T-helper 9 cell (primary cell): ENCODE measurements at regions not wholly inside any gene's neighbourhood (a gene's known extent, or its start where the extent isn't known, plus 50 kb on each side); places are given as distances from the start of the nearest gene placed in this dataset.

Experiments used
- DNase-seq: peaks from one replicate; pipeline ENCODE4 v3.0.0-alpha.2; 2020

DNA sequence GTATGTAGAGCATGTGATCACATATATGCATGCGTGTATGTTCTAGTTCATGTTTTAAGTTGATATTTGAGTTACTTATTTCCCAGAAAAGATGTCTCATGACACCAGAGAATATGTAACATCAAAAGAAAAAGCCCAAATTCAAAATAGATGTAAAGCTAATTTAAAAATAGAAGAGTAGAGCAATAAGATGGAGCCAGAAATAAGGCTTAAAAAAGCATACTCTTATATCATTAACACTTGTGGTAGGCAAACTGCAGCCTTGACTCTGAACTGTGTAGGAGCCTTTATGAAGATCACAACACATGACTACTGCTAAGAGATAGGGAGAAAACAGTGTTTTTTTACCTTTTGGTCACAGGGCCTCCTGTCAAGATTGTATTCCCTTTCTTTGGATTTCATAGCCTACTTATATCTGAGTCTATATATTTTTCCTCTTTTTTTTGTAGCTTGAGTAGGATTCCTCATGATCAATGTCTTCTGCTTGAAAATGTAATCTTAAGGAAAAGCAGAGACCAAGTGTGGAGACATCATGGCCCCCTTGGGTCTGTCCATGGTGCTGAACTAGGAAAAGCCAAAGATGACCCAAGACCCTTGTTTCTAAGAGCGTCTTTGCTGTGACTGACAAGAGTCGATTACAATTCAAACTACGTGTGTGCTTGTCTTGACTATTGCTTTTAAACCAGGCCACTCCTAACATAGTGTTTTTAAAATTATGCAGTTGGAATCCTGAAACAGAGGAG is 390.4 kb downstream of the SHISA9 start:
- DNase-seq: no peak

DNA sequence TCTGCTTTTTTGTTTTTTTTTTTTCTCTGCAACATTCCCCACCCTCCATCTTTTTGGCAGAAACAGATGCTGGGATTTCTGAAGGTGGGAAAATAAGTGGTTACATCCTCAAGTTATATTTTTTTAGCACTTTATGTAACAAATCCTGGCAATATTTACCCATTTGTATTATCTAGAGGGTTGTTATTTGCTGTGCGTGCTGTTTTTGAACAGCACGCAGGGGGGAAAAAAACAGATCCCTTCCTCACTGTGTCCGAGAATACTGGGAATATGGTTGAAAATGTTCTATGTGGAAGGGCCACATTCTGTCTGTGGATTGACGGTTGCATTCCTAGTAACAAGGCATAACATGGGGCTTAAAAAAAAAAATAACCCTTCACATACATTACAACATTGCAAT is 394.8 kb downstream of the SHISA9 start:
- DNase-seq: no peak

DNA sequence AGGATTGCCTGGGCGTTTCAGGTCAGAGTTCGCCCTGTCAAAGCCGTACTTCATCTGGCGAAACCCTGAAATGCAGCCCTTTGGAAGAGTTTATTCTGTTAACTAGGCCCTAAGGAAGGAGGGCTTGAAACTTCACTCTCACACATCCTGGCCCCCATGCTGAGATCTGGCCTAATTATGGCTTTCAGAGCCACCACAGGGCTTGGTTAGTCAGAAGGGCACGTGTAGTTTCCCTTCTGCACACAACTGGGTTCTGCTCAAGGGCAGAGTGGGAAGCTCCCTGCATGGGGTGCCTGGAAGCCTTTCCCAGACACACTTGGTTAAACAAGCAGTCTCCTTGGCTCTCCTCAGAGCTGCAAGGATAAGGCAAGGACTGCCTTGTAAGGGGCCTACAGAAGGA is 397.3 kb downstream of the SHISA9 start:
- no peak for DNase-seq

DNA sequence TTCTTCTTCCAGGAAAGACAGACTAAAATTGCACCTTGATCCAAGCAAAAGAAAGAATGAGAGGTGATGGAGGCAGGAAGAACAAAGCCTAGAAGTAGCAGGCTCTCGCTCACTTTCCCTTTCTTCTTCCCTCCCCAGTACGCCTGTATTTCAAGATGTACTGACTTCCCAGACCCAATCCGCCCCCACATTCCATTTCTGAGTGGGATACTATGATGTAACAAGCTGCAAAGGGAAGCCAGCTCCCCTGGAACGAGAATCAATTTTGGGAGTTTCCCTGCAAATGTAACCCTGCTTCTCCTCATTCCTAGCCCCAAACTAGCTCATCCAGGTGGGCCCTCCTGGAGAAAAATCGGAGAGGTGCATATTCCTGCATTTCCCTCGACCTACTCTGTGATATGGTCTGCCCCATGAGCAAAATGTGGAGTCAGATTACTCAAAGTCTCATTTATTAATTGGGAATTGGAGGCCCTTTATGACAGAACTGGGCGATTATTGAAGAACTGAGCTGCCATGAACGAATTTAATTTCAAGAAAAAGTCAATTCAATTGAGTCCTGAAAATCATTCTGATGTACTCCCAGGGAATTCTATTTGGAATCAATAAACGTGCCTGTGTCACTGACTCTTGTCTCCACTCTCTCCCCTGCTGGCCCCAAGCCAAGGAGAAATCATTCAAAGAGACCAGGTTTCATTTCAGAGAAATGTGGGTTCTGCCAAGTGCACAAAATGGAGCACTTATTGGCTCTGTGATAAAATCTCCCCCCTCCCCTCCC is 398.9 kb downstream of the SHISA9 start:
- DNase-seq: no peak

DNA sequence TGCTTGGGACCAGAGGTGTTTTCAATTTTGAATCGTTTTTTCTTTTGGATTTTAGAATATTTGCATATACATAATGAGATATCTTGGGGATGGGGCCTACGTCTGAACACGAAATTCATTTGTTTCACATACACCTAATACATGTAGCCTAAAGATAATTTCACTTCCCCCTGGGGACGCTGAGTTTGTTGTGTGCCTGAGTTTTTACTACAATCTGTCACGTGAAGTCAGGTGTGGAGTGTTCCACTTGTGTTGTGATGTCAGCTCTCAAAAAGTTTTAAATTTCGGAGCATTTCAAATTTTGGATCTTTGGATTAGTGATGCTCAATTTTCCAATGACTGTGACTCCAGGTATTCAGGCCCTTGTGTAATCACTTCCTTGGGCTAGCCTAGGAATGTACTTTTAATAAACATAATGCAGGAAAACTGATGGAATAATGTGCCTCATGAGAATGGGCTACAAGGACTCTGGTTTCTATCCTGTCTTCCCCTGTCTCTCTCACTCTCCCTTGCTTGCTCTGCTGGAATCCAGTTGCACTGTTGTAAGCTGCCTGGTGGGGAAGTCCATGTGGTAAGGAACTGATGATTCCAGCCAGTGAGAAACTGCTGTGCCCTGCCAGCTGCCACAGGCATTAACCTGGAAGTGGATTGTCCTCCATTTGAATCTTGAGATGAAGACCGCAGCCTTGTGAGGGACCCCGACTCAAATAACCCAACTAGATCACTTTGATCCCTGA is 403.8 kb downstream of the SHISA9 start:
- no peak for DNase-seq

DNA sequence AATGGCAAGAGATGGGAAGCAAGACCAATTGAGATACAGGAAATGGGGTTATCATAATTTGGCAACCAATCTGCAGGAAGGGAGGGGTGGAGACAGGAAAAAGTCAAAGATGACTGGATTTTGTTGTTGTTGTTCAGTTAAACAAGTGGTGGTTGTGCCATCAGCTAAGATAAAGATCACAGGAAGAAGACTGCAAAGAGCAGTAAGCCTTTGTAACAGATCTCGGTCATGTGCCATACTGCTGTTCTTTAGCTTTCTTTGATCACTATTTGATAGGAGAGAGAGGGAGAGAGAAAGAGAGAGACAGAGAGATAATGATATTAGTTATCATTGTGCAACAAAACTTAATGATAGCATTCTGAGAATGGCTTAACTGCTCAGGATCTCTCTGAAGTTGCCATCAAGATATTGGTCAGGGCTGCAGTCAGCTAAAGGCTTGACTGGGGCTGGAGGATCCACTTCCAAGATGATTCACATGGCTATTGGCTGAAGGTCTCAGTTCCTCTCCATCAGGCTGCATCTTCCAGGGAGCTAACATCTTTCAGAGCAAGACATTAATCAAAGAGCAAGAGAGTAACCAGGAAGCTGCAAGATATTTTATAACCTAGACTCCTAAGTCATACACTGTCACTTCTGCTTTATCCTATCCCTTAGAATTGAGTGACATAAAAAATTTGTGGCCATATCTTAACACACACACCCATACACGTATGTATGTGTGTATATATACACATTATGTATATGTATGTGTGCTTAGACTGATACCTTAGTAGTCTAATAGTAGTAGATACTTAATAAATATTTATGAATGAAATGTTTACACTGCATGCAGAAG is 405.0 kb downstream of the SHISA9 start:
- DNase-seq: no peak

DNA sequence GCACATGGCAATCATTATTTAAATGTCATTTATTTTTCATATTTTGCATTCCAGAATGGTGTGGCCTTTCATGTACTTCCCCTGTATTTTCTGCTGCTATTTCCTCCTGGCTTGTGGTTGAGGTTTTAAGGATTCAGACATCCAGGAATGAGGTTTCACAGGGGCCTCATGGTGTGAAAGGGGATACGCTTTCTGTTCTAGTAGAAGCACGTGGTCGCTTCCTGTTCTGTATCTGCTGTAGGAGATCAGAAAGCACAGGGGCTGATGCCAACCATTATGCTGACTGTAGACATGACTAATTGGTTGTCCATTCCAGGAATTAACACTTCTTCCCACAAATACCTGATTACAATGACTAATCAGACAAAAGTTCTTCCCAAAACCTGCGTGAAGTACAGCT is 405.9 kb downstream of the SHISA9 start:
- DNase-seq: no peak

DNA sequence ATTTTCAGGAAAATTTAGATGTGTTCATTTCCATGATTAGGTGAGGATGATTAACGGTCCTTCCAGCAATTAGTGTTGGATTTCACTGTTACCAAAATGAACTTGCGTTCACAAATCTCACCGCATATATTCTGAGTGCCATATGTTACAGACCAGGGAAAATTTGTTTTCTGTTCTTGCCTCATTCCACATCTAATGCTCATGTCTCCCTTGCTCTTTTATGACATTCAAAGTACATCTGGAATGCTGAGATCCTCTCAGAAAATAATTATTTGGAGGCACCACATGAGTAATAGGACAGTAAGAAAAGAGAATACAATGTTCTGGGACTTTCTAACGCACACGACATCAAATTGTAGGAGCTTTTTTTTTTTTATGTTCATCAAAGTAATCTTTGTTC is 406.5 kb downstream of the SHISA9 start:
- DNase-seq: no peak

DNA sequence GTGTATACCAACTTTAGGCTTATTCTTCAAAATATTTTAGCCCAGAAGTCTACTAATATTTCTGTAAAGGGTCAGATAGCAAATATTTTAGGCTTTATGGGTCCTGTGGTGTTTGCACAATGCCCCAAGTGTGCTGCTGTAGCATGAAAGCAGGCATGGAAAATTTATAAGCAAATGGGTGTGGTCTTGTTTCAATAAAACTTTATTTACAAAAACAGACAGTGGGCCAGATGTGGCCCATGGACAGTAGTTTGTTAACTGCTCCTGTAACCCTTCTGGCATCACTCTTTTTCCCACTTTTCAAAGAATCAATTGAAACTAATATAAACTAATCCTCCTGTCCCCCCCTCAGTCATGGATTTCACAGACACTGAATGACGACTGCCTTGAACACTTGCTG is 410.7 kb downstream of the SHISA9 start:
- DNase-seq: no peak

DNA sequence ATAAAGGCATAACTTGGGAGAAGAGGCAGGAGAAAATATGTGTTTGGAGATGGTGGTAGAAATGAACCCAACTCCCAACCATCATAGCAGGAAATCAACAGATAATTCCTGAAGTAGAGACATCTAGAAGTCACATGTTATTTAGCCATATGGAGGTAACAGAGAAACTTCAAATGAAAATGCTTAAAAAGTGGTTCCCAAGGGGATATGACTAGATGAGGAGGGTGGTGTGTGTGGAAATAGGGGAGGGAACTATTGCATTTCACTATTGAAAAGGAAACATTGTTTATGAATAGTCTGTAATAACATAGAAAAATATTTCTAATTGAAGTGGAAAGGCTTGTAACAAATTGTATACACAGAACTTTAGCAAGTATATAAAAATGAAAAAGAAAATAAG is 412.0 kb downstream of the SHISA9 start:
- no peak for DNase-seq

DNA sequence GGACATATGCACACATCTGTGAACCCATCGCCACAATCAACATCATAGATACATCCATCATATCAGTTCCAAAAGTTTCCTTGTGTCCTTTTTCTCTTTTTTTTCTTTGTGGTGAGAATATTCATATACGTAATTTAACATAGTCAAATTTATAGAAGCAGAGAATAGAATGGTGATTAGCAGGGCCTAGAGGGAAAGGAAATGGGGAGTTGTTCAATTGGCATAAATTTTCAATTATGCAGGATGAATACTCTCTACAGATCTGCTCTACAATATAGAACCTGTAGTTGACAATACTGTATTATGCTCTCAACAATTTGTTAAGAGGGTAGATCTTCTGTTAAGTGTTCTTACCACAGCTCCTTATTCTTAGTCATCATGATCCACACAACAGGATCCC is 413.2 kb downstream of the SHISA9 start:
- DNase-seq: no peak

DNA sequence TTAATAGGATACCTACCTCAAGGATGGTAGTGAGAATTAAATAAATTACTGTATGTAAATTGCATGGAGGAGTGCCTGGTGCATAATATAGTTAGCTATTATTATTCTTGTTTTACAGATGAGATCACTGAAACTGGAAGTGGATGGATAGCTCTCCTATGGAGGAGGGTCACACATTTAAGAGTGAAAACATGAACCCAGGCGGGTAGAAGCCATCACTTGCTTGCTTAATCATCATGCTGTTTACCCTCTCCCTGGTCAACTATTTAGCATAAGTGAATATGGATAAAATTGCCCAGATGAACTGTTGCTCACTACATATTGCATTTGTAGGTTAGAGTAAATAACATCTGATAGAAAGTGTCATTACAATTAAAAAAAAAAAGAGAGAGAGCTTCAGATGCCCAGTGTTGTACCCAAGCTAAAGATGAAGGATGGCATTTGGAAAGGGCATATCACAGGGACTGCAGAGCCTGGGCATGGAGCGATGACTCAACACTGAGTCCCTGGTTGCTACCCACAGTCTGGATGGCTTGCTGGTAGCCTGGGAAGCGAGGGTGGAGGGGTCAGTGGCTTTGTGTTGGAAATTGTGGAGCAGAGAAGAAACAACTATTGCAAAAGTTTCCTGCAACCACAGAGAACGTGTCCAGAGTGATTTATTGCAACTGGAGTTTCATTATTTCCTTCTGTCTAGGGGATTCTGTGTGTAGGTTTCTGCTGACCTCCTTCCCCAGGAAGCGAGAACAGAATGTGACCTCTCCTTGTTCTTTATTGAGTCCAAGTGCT is 414.4 kb downstream of the SHISA9 start:
- no peak for DNase-seq

DNA sequence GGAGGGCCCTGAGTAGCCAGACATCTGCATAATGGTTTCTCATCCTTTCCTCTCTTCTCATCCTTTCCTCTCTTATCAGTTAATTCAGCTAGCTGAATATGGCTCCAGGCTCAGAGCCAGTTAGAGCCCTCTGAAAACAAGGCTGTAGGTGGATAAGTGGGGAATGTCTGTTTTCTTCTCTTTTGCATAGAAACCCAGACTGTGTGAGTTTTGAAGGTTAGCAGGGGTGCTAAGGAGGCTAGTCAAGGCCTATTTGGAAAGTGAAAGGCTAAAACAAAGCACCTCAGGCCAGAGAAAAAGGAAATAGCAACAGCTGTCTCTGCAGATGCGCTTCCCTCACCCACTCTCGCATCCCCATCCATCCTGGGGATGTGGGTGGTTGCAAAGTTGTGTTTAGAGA is 420.9 kb downstream of the SHISA9 start:
- DNase-seq: no peak

DNA sequence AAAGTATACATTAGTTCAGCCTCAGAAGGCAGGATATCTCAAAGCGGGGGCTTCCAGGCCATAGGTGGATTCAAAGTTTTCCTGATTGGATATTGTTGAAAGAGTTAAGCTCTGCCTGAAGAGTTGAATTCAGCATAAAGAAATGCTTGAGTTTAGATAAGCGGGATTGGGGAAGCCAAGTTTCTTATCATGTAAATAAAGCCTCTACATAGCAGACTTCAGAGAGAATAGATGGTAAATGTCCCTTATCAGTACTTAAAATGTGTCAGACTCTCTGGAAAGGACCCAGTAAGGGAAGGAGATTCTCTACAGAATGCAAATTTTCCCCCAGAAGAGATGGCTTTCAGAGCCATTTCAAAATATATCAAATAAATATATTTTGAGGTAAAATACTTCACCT is 423.5 kb downstream of the SHISA9 start:
- DNase-seq: no peak

DNA sequence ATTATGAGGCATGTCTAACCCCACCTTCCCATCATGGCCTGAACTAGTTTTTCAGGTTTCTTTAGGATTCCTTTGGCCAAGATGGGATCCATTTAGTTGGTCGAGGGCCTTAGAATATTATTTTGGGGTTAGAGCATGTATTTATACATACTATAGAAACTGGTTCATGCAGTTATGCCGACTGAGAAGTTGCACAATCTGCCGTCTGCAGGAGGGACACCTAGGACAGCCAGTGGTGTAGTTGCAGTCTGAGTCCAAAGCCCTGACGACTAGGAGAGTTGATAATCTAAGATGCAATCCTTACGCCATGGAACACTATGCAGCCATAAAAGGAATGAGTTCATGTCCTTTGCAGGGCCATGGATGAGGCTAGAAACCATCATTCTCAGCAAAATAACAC is 424.0 kb downstream of the SHISA9 start:
- no peak for DNase-seq

DNA sequence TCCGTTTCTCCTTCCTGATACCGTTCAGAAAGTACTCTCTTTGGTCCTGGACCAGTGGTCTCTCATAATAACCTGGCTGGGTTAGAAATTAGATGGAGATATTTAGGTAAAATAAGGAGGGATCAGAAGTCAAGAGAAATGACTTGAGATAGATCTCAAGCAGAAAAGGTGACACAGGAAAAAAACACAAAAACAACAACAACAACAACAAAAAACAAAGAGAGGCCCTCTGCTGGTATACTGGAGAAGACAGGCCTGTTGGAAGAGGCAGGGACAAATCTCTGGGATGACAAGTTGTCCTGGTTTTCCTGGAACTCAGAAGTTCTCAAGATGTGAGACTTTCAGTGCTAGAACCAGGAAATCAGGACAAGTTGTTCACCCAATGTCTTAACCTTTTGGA is 430.5 kb downstream of the SHISA9 start:
- no peak for DNase-seq

DNA sequence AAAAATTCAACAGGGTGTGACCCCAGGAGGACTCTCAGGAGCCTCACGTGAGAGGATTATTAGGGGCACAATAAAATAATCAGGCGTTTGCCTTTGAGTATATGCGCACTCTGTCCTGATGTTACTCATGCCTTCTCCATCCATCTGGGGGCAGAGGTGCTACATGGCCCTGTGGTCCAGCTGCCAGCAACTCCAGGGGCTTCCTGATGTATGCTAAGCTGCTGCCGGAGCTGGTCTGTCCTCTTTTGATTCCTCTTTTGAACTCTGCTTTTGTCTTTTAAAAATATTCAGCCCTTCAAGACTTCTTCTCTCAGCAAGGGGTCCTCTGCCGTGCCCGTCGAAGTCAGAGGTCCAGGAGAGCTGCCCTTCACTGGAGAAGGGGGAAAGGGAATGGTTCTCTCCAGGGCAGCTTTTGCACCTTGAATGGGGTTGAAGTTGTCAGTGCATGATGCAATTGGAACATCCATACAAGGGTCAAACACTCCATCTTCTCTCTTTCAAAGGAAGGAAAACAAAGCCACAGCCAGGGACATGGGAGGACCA is 431.4 kb downstream of the SHISA9 start:
- DNase-seq: no peak

DNA sequence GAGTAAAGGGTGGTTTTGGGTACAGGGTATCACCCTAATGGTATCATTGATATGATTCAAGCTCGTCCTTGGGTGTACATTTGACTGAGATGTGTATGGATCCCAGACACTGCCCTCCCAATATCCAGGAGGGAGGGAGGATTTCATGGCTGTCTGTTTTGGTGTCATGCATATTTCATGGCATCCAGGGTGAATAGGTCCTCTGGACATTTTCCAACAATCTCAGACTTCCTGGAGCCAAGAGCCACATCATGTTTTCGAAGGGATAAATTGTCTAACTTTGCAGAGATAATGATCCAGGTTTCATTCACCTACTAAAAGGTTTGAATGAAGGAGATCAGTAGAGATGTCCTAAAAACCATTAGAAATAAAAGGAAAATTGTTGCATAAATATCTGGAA is 431.9 kb downstream of the SHISA9 start:
- no peak for DNase-seq

DNA sequence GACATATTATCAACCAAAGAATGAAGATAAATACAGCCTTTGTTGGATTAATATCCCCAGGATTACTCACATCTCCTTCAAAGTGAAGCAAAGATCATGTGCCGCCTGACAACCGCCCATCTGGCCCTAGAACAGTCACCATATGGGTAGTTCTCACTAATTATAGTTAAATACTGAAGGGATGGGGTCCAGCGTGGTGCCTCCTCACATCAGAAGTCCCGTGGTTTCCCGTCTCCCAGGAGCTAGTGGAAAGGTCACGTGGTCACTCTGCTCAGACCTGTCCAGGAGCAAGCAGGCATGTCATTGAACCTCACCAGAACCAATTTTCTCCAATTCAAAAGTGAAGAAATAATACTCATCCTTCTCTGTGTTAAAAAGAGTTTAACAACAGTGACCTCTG is 434.5 kb downstream of the SHISA9 start:
- DNase-seq: no peak

DNA sequence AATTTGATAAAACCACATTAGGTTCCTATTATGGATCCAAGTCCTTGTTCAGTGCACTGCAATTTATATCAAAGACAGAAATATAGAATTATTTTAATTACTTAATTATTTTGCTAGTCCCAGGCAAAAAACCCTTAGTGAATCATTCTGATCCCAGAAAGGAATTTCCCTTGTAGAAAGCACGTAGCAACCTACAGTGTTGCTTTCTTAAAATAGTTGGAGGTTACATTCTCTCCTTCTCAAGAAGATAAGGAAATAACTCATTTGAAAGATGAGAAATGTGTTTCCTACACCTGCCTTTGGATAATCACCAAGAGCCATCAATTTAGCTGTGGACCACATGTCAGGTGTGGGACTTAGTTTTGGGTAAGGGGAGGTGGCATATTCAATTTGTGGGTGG is 434.9 kb downstream of the SHISA9 start:
- DNase-seq: no peak
